Karpas-422 (cell line): ENCODE measurements at regions not wholly inside any gene's neighbourhood (a gene's known extent, or its start where the extent isn't known, plus 50 kb on each side); places are given as distances from the start of the nearest gene placed in this dataset.
"Not testable (repeated sequence)": the region's sequence is repeated elsewhere in the genome, so short reads cannot be mapped to it uniquely, and the experiment has no call there.

Experiments
- DNase-seq: peaks from one replicate; pipeline ENCODE4 v3.0.0-alpha.2; 2015
- H2AFZ ChIP-seq: fragments of 200-600 bp; sonication (generic); 2 replicates; pipeline ENCODE4 v1.6.1; 2014; ENCODE audit warnings: antibody characterized with exemption, low read length, mixed read lengths
- H3K27ac ChIP-seq: fragments of 200-600 bp; sonication (generic); 2 replicates; pipeline ENCODE4 v1.5.1; 2014; ENCODE audit warnings: mild to moderate bottlenecking, low read length, moderate library complexity
- H3K27me3 ChIP-seq: fragments of 200-600 bp; sonication (generic); 2 replicates; pipeline ENCODE4 v1.6.1; 2014; ENCODE audit warnings: low read length, mixed read lengths
- H3K36me3 ChIP-seq: fragments of 200-600 bp; sonication (generic); 2 replicates; pipeline ENCODE4 v1.6.1; 2014; ENCODE audit warnings: low read length, mixed read lengths; ENCODE audit not compliant: insufficient read depth
- H3K4me1 ChIP-seq: fragments of 200-600 bp; sonication (generic); 2 replicates; pipeline ENCODE4 v1.6.1; 2014; ENCODE audit warnings: mild to moderate bottlenecking, low read length, mixed read lengths
- H3K4me2 ChIP-seq: fragments of 200-600 bp; sonication (generic); 2 replicates; pipeline ENCODE4 v1.6.1; 2014; ENCODE audit warnings: low read length, low read depth, mild to moderate bottlenecking; ENCODE audit not compliant: poor library complexity, severe bottlenecking
- H3K4me3 ChIP-seq: fragments of 200-600 bp; sonication (generic); 2 replicates; pipeline ENCODE4 v1.5.1; 2014; ENCODE audit warnings: mild to moderate bottlenecking, antibody characterized with exemption, low read length, mixed read lengths
- H3K79me2 ChIP-seq: fragments of 200-600 bp; sonication (generic); 2 replicates; pipeline ENCODE4 v1.6.1; 2014; ENCODE audit warnings: mild to moderate bottlenecking, low read length, mixed read lengths
- H3K9ac ChIP-seq: fragments of 200-600 bp; sonication (generic); 2 replicates; pipeline ENCODE4 v1.6.0; 2014; ENCODE audit warnings: low read length
- H3K9me2 ChIP-seq: fragments of 200-600 bp; sonication (generic), shearing (Covaris generic); replicated peaks from 2 replicates; pipeline ENCODE4 v1.6.0; 2014; ENCODE audit warnings: mild to moderate bottlenecking, low read length, moderate library complexity; ENCODE audit not compliant: insufficient read depth
- H3K9me3 ChIP-seq: fragments of 300-700, 200-600 bp; sonication (generic); 2 replicates; pipeline ENCODE4 v1.6.1; 2014; ENCODE audit warnings: low read length, mixed read lengths
- H4K20me1 ChIP-seq: fragments of 200-600 bp; sonication (generic); 2 replicates; pipeline ENCODE4 v1.6.1; 2014; ENCODE audit warnings: mild to moderate bottlenecking, antibody characterized with exemption, low read length, low read depth; ENCODE audit not compliant: insufficient read depth

GRCh38 chr1:182331387-182331786, 60.2 kb downstream of the GLUL start:
- Histone ChIP-seq H4K20me1 (no peaks in the 10 kb centered on the region), H3K36me3 (no peaks in the 10 kb centered on the region), H3K4me1 (peaks cover 17% of the 10 kb centered on the region), H3K9ac (no peak overlapping the region), H3K9me3 (no peaks in the 10 kb centered on the region), H3K4me2 (no peak overlapping the region), H3K4me3 (no peak overlapping the region), H3K79me2 (no peaks in the 10 kb centered on the region), H3K27ac (peak overlapping the region; percentile 70), H2AFZ (peak overlapping the region; percentile 84; the same call in 1 of the 2 replicates), H3K27me3 (no peaks in the 10 kb centered on the region), H3K9me2 (no peaks in the 10 kb centered on the region)
- peak; percentile 70 for DNase-seq

GRCh38 chr1:182330303-182330702, 61.3 kb downstream of the GLUL start:
- no peak for DNase-seq
- H2AFZ ChIP-seq, result no peak overlapping the region

GRCh38 chr1:182329471-182329870, 62.1 kb downstream of the GLUL start:
- no peaks in the 10 kb centered on the region for H4K20me1 ChIP-seq
- no peak overlapping the region for H3K4me3 ChIP-seq
- H3K9ac ChIP-seq, result no peak overlapping the region

More at GRCh38 chr1:182330303-182330702, 61.3 kb downstream of the GLUL start:
- Histone ChIP-seq H3K4me1 (peaks cover 17% of the 10 kb centered on the region), H3K4me3 (no peak overlapping the region), H3K9me2 (no peaks in the 10 kb centered on the region), H3K27ac (no peak overlapping the region), H3K79me2 (no peaks in the 10 kb centered on the region), H3K36me3 (no peaks in the 10 kb centered on the region), H3K27me3 (no peaks in the 10 kb centered on the region), H3K9ac (no peak overlapping the region), H3K4me2 (no peak overlapping the region), H3K9me3 (no peaks in the 10 kb centered on the region), H4K20me1 (no peaks in the 10 kb centered on the region)

DNA sequence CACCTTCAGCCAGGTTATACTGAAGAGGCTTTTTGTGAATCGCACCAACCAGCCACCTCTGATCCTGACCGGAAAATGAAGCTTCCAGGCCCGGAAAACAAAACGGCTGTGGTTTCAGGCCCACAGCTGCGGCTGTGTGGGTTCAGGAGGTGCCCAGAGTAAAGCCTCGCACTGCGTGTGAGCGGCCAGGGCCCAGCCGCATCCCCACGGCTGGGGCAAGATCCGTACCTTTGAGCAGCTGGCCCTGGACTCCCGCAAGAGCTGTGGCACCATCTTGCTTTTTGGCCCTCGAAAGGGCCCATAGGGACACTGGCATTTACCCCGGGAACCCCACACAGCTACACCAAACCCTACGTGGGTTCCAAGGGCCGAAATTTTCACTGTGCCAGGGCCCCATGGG, 63.0 kb downstream of the GLUL start:
- no peak overlapping the region for H3K4me2 ChIP-seq
- H3K27ac ChIP-seq, result no peak overlapping the region
- no peak for DNase-seq
- H3K4me1 ChIP-seq, result peaks cover 17% of the 10 kb centered on the region
- H3K36me3 ChIP-seq, result no peaks in the 10 kb centered on the region
- no peaks in the 10 kb centered on the region for H4K20me1 ChIP-seq
- no peaks in the 10 kb centered on the region for H3K9me2 ChIP-seq
- H3K27me3 ChIP-seq, result no peaks in the 10 kb centered on the region
- no peak overlapping the region for H2AFZ ChIP-seq
- H3K9ac ChIP-seq, result no peak overlapping the region
- H3K9me3 ChIP-seq, result no peaks in the 10 kb centered on the region
- H3K4me3 ChIP-seq, result no peak overlapping the region
- no peaks in the 10 kb centered on the region for H3K79me2 ChIP-seq

More at GRCh38 chr1:182329471-182329870, 62.1 kb downstream of the GLUL start:
- Histone ChIP-seq H2AFZ (no peak overlapping the region), H3K9me3 (no peaks in the 10 kb centered on the region), H3K9me2 (no peaks in the 10 kb centered on the region), H3K4me1 (peaks cover 17% of the 10 kb centered on the region), H3K4me2 (no peak overlapping the region), H3K36me3 (no peaks in the 10 kb centered on the region), H3K27me3 (no peaks in the 10 kb centered on the region), H3K79me2 (no peaks in the 10 kb centered on the region), H3K27ac (no peak overlapping the region)
- no peak for DNase-seq

DNA sequence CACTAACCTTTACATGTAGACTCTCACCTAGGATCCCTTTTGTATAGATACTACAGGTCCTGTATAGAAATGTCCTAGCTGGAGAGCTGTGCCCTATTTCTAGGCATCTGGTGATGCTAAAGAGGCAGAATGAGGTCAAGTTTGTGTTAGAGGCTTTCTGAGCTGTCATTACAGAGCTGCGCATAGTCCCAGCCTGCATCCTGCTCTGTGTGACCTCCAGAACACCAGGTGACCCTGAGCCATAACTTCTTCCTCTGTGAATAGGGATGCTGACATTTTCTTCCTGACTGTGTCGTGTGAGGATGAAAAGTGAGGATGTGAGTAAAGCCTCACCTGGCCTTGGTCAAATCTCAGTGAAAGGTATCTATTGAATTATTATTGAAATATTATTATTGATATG, 66.3 kb downstream of the GLUL start:
- DNase-seq, result no peak
- Histone ChIP-seq H3K27me3 (no peaks in the 10 kb centered on the region), H3K9me3 (no peaks in the 10 kb centered on the region), H3K79me2 (no peaks in the 10 kb centered on the region), H3K4me3 (no peak overlapping the region), H3K27ac (no peak overlapping the region), H3K9me2 (no peaks in the 10 kb centered on the region), H3K4me2 (no peak overlapping the region), H2AFZ (no peak overlapping the region), H3K4me1 (peaks cover 3% of the 10 kb centered on the region; the same call in 1 of the 2 replicates), H4K20me1 (no peaks in the 10 kb centered on the region), H3K36me3 (no peaks in the 10 kb centered on the region), H3K9ac (no peak overlapping the region)

- not testable (repeated sequence) for DNase-seq, H3K4me2 ChIP-seq, H3K27ac ChIP-seq, H3K4me1 ChIP-seq, H3K9ac ChIP-seq, H3K9me3 ChIP-seq, H3K27me3 ChIP-seq, H3K4me3 ChIP-seq, H2AFZ ChIP-seq, H3K36me3 ChIP-seq, H3K9me2 ChIP-seq, H3K79me2 ChIP-seq, H4K20me1 ChIP-seq
Measured at GRCh38 chr1:182321532-182321931, 70.1 kb downstream of the GLUL start.

DNA sequence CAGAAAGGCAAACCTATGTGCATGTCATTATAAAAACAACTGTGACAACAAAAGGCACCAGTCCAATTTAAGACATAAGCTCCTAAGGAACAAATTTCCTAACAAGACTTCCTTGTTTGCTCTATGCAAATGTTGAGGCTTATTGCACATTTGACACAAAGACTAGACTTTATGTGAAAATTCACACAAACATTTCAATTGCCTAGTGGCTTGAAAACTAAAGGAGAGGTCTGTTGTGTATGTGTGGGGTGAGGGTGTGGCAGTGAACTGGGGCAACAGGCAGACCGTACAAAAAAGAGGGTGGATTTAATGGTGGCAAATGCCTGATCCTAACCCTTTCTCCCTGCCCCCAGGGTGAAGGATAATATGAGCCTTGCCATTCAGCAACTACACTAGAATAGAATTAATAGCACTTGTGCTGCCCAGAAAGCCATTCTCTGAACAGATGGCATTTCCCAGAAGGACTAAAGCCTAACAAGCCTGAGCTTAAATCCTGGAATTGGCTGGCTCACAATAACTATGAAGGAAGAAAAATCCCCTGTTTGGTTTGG, 73.9 kb downstream of the GLUL start:
- no peaks in the 10 kb centered on the region for H3K9me2 ChIP-seq
- no peaks in the 10 kb centered on the region for H3K27me3 ChIP-seq
- H4K20me1 ChIP-seq, result no peaks in the 10 kb centered on the region
- no peak overlapping the region for H3K27ac ChIP-seq
- no peak overlapping the region for H3K4me2 ChIP-seq
- no peak overlapping the region for H3K4me3 ChIP-seq
- no peaks in the 10 kb centered on the region for H3K79me2 ChIP-seq
- no peaks in the 10 kb centered on the region for H3K4me1 ChIP-seq
- no peak overlapping the region for H2AFZ ChIP-seq
- no peaks in the 10 kb centered on the region for H3K36me3 ChIP-seq
- H3K9me3 ChIP-seq, result no peaks in the 10 kb centered on the region
- no peak for DNase-seq
- no peak overlapping the region for H3K9ac ChIP-seq

- not testable (repeated sequence) for H3K9me3 ChIP-seq, H3K79me2 ChIP-seq, H3K4me1 ChIP-seq, H3K9ac ChIP-seq, H3K27ac ChIP-seq, H3K36me3 ChIP-seq, H2AFZ ChIP-seq, H3K27me3 ChIP-seq, DNase-seq, H3K4me3 ChIP-seq, H4K20me1 ChIP-seq, H3K4me2 ChIP-seq, H3K9me2 ChIP-seq
Measured at GRCh38 chr1:182316454-182316853, 75.1 kb downstream of the GLUL start.

DNA sequence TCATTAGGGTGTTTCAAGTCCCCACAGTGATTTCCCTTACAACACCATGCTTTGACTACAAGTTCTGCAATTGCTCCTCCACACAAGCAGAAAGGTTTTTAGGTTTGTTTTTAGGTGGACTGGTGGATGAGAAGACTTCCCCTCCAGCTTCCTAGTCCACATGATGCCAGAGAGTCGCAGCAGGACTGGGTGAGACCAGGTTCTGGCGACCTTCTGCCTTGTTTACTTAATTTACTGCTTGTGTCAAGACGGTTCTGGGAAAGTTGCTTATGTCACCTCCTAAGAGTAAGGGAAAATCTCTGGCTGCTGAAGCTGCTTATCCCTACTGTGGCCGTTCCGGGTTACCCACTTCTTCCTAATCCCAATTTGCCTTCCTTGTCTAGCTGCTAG, 76.4 kb downstream of the GLUL start:
- Histone ChIP-seq H3K79me2 (no peaks in the 10 kb centered on the region), H3K9ac (no peak overlapping the region), H3K4me3 (no peak overlapping the region), H3K36me3 (no peaks in the 10 kb centered on the region), H3K27me3 (no peaks in the 10 kb centered on the region), H2AFZ (no peak overlapping the region), H4K20me1 (no peaks in the 10 kb centered on the region), H3K9me3 (no peaks in the 10 kb centered on the region), H3K4me2 (no peak overlapping the region), H3K4me1 (no peaks in the 10 kb centered on the region), H3K27ac (no peak overlapping the region), H3K9me2 (no peaks in the 10 kb centered on the region)
- DNase-seq, result no peak
